Spleen (tissue), 7 donors: ENCODE measurements at regions not wholly inside any gene's neighbourhood (a gene's known extent, or its start where the extent isn't known, plus 50 kb on each side); places are given as distances from the start of the nearest gene placed in this dataset.

ENCODE experiments used
- CTCF ChIP-seq, 11 experiments: fragments of 200-600 bp in 7 of 11; fragments of 450-650 bp in 4 of 11; sonication (generic) in 4 of 11; IDR thresholded peaks in 8 of 11; conservative IDR thresholded peaks in 3 of 11; 1 replicate in 7 of 11; 2 replicates in 4 of 11; pipeline versions ENCODE4 v1.4.0 to v1.8.0; 2016 to 2021; ENCODE audit warnings: antibody characterized with exemption in 11 of 11, inconsistent platforms in 4 of 11, mild to moderate bottlenecking in 1 of 11
- POLR2A ChIP-seq, 3 donors: fragments of 450-650 bp; IDR thresholded peaks; one replicate each; pipeline ENCODE4 v1.5.1; 2017; ENCODE audit warnings: antibody characterized with exemption in 3 of 3, mild to moderate bottlenecking in 1 of 3
- donor health status: DM: no; HTN: no; CAD: no; lungs with moderate emphysema.
- donor health status: DM: no; HTN: no; CAD: no.
- donor health status: DM: no; HTN: no; CAD: no.

GRCh38 chr2:208713066-208713745 is 306.6 kb downstream of the PTH2R start:
- no peak for TF ChIP-seq CTCF (IDR thresholded peaks at IDR 0.05 in 8 of 11, conservative IDR thresholded peaks at IDR 0.05 in 3 of 11)
- no peak for TF ChIP-seq POLR2A (IDR thresholded peaks at IDR 0.05)
